ENCODE measurements at regions not wholly inside any gene's neighbourhood (a gene's known extent, or its start where the extent isn't known, plus 50 kb on each side); places are given as distances from the start of the nearest gene placed in this dataset.
A peak's percentile ranks its signal among the peaks of the same experiment; 100 is the strongest.

DNA sequence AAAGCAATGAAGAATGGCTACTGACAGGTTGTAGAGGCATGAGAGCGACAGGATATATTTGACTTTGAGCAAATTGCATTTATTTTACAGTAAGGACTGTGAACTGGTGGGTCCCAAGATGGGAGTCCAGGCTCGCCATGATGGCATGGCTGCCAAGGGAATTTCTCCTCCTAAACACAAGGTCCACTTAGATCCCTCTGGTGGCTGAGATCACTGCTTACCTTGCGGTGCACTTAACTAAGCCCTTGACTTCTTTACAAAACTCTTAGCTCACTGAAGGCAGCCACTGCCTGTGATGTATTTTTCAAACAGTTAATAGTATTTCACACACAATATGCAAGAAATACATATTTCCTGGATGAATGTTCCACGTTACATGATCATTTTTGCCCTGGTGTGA, 50.3 kb upstream of the SORBS2 start:
- no peak for DNase-seq (ENCODE audit: low read depth)

DNA sequence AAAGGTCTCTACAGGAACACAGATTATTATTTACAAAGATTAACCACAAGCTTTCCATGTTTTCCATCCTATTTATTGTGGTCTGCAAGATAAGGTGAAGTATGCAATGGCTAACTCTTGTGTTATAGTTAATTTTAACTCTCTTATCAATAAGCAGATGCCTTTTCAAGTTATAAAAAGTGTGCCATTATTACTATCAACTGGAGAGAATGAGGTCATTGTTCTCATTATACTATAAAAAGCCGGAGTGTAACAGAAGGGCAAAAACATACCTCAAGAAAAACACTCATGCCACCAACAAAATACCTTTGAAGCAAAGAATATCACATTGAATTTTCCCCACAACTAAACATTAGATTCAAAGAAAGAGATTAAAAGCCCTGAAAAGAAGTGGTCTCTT, 52.0 kb upstream of the SORBS2 start:
- DNase-seq (ENCODE audit: low read depth) = no peak

DNA sequence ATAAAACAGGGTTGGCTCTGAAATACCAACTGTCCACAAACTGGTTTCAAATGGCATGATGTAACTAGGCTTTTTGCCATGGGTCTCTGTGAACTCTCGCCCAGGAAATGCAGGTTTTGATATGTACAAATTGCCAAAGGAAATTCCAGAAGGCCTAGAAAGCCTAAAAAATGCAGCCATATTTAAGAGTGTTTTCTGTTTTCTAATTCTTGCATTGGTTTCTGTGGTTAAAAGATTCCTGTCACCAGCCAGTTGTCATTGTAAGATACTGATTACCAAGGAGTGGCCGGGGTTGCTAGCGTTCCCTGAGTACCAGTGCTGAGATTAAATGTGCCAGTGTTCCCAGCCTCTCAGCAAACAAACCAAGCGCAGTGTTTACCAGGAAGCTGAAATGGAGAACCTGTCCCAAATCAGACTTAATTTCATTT, 53.9 kb upstream of the SORBS2 start:
- peak; percentile 26 for DNase-seq (ENCODE audit: low read depth)

DNA sequence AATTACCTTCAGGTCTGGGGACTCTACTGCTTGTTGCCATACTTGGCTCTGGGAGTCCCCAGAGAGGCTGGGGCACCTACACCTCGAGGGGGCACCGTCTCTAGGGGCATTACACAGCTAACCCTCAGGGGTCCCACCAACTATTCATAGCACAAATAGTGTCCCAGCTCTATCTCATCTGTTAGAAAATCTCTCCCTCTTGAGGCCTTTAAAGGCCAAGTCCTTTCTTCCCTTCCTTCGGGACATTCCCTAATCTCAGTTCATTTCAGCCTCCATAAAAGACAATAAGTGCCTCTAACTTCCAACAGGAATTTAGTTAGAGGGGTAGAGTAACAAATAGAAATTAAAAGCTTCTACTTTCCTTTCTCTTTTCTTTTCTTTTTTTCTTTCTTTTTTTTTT, 55.8 kb upstream of the SORBS2 start:
- DNase-seq (ENCODE audit: low read depth) = no peak

DNA sequence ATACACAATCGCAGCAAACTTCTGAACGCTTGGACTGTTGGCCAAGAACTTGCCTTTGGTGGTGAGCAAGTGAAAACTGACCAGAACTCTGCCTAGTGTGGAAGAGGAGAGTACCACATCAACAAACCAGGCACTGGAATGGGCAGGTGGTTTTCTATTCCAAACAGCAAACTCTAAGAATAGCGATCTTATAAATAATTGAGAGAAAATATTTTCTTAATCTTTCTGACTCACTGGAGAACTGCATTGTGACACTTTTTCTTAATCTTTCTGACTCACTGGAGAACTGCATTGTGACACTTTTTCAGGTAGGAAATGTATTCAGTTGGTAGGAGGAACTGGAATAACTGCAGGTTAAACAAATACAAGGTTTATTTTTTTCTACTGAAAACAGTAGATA, 57.0 kb upstream of the SORBS2 start:
- no peak for DNase-seq (ENCODE audit: low read depth)

DNA sequence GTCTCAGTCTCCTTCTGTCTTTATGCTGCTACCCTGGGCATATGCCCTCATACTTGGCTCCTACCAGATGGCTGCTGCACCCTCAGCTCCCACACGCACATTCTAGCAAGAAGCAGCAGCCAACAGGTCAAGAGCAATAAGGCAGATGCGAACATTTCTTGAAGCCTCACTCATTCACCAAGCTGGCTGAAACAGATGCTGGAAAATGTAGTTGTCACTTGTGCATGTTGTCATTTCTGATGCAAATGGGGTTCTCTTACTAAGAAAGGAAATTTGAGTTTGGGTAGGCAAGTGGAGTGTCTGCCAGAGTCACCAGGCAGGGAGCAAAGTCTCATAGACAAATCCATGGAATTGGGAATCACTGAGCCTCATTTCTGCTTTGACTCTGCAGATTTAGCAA, 57.4 kb upstream of the SORBS2 start:
- no peak for DNase-seq (ENCODE audit: low read depth)

DNA sequence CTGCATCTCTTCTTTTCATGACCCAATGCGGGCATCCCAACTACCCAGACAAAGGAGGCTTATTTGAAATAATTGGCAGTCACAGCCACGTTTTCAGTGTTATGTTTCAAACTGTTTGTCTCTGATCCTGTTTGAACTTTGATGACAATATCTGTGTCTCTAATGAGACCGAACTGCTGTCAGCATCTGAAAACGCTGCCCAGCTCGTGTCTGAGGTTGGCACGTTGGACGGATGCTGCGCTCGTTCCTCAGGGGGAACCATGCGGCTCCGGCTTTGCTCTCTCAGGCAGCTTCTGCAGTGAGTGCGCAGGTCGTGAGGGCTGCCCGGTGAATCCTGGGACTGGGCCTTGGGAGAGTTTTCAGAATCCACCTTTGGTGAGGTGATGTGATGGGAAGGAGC, 58.4 kb upstream of the SORBS2 start:
- no peak for DNase-seq (ENCODE audit: low read depth)

DNA sequence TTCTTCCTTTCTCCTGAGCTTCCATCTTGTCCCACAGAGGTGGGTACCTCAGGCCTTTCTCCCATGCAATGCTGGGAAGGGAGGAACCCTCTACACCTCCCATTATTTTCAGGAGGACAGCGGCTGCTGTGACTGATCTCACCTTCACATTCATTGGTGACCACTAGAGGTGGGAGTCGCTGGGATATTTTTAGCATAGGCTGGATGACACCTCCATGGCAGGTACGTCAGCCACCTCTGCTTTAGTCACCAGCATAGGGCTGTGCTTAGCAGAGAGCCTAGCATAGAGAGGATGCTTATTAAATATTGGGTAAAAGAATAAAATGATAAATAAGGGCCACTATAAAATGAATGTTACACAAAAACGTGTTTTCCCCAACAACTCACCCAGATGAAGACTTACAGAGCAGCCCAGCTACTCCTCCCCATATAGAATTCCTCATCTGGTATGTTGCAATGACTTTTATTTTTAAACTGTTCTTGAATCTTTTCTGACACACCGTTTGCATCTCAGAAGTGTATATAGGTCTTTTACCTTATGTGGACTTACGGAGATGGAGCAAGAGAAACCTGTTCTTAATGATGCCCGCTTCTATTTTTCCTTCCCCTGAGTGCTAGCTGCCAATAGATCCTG, 60.9 kb upstream of the SORBS2 start:
- DNase-seq (ENCODE audit: low read depth) = no peak

DNA sequence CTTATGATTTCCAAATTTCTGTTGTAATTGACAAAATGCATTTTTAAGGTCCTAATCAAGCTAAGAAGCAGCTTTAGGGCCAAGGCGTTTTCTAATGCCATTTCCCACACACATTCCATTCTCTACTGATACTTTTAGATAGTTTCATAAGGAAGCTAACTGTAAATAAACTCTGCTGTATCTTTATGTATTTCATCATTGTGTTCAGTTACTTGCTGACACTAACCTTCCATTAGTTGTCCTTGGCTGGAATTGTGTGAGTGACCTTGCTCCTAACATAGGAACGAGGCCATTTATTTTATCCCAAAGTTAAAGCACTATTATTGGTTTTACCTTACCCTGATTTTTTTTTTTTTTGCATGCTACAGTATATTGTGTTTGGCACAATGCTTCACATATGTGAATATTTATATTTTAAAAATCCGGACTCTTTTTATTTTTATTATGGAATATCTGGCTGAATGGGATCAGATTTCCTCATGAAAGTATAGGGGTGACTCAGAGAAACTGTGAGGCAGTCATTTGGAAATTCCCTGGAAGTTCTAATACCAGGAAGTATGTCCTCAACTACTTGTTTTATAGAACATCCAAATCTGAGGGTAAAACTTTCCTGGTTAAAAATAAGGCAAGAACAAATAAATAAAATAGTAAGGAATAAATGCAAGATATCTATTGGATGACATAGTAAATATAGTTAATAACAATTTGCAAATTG, 62.7 kb upstream of the SORBS2 start:
- peak; percentile 29 for DNase-seq (ENCODE audit: low read depth)

DNA sequence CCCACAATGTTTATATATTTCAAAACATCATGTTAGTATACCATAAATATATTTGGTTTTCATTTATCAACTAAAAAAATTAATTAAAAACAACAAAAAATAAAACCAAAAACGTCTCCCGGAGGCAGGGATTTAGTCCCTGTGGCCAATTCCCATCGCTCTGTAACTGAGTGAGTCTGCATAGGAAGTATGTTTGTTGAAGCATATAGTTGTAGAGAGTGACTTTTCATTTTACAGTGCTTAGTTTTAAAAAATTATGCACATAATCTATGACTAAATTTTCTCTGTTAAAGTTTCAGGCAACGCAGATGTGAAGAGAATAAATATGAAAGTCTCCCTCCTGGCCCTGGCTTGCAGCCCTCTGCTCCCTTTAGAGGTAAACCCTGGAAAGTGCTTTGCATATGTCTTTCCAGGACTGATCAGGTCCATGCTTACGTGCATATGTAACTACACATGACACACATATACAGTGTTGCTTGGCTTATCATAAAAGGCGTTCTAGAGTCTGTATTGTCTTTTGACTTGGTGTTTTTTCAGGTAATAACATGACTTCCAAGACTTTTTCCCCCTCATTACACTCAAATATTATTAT, 63.4 kb upstream of the SORBS2 start:
- DNase-seq (ENCODE audit: low read depth) = no peak

DNA sequence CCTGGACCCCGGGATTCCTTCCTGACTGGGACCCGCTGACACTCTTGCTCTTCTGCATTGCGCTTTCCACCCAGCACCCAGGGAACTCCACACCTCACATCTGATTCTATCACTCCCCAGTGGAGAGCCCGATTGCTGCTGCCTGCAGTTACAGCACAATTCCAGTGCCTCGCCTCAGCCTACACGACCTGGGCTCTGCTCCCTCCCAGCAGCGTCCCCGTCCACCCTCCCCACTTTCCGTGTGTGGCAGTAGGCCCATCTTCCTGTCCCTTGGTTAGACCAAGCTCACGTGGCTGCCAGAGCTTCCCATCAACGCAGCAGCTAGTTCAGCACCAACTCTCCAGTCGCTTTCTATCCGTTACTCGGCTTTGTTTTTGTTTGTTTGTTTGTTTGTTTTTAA, 66.6 kb upstream of the SORBS2 start:
- no peak for DNase-seq (ENCODE audit: low read depth)

DNA sequence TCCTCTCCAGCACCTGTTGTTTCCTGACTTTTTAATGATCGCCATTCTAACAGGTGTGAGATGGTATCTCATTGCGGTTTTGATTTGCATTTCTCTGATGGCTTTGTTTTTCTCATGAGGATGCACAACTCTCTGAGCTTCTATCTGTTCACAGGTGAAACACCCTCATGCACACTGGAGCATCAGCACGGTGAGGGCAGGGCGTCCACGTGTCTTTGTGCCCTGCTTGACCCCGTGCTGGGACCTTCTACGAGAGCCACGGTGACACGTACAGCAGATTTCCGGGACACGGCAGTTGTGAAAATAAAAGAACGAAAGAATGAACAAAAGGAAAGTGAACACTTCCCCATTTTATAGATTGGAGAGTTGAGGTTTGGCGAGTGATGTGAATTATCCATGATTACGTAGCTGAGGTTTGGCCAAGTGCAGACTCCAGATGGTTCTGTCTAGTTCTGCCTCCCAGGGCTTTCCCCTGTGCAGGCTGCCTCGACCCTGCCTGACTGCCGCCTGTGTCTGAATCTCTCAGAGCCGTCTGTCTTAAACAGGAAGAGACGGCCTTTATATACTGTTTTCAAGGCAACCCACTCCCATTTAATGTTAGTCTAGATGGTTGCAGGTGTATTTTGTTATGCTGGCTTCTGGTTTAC, 67.8 kb upstream of the SORBS2 start:
- DNase-seq (ENCODE audit: low read depth) = no peak

DNA sequence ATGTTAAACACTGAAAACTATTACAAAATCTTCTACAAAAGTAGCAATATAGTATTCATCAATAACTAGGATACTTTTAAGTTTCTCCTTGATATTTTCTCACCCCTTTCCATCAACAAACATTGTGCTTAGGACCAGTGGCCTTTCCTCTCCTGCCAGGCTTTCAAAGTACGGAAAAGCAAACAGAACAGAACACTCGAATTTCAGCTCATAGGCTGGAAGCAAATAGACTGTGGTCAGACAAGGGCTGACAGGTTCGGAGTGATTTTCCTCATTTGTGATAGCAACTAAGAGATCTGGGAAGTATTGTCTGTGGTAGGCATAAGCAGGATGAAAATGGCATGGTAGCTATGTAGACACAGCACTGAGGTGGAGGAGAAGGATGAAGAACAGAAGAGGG, 68.6 kb upstream of the SORBS2 start:
- no peak for DNase-seq (ENCODE audit: low read depth)

DNA sequence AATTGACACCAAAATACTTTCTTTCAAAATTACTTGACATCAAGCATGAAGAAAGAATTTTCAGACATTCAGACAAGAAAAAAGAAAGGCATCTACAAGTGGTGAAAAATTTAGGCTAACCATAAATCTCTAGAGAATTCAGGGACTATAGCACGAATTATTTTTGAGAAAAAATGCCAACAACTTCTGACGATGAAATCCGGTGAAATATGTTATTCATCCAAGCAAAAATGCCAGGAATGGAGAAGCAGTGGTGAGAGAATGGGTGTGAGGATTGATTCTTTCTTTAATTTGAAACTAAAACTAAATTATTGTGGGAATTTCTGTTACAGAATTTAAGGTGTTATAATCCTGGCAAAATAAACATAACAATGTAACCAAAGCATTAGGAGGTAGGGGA, 69.4 kb upstream of the SORBS2 start:
- no peak for DNase-seq (ENCODE audit: low read depth)

DNA sequence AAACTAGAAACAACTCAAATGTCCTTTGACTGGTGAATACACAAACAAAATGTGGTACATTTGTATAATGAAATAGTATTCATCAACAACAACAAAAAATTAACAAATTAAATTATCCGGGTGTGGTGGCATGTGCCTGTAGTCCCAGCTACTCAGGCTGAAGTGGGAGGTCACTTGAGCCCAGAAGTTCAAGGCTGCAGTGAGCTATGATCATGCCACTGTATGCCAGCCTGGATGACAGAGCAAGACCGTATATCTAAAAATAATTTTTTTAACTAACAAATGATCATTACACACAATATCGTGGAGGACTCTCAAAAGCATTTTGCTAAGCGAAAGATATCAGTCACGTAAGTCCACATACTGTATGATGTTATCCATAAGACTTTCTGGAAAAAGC, 71.6 kb upstream of the SORBS2 start:
- no peak for DNase-seq (ENCODE audit: low read depth)

DNA sequence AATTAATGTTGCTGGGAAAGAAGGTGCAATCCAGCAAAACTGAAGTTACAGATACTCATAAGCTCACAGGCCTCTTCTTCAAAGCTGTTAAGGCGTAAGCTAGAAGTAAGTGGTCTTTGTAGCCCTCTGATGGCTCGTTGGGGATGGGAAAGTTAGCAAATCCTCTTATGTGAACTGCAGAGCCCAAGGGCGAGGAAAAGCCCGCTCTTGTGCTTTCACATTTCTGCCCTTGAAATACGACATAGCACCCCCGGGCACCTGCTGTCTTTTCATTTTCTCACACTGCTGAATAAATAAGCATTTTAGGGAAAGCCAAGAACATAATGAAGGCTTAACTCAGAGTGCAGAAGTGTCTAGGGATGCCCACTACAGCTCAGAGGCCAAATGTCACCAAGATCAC, 73.1 kb upstream of the SORBS2 start:
- no peak for DNase-seq (ENCODE audit: low read depth)

DNA sequence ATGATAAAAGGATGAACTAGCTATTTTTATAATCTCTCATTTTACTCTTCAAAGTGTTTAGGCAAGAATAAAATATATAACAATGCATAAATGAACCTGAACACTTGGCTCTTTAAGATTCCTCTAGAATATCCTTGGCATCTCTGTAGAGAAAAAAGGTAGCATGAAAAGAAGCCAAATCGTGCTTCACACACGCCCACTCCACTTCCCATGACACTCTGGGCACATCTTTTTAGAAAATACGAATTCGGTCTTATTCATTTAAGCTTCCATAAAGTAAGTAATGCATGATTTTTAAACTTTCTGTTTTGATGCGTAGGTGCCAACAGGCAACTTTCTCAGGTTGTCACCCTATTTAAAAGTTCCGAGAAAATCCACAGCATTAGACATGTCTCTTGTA, 73.6 kb upstream of the SORBS2 start:
- no peak for DNase-seq (ENCODE audit: low read depth)

DNA sequence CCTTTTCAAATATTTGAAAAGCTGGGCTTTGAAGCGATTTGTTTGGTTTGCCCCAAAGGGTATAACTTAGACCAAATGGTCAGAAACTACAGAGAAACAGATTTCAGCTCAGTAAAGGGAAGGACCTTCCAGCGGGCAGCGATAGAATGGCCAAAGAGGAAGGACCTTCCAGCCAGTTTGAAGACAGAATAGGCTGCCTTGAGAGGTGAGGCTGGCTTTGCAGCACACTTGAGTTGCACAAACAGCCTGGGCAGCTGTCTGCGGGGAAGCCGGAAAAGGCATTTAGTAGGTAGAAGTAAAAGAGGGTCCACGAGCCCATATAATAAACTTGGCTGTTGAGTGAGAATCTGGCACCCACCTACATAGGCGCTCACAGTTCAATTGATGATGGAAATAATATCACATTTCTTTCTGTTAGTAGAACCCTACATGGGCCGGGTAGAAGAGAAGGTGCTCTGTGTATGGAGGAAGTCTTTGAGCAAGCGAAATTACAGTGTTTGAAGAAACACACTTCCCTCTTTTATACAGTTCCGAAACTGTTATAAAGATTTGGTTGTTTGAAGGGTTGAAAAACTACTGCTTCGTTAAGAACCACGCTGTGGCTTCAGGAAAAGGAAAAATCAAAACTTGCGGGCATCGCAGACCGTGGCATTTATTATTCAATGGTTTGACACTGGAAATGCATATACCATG, 75.0 kb upstream of the SORBS2 start:
- DNase-seq (ENCODE audit: low read depth) = no peak

DNA sequence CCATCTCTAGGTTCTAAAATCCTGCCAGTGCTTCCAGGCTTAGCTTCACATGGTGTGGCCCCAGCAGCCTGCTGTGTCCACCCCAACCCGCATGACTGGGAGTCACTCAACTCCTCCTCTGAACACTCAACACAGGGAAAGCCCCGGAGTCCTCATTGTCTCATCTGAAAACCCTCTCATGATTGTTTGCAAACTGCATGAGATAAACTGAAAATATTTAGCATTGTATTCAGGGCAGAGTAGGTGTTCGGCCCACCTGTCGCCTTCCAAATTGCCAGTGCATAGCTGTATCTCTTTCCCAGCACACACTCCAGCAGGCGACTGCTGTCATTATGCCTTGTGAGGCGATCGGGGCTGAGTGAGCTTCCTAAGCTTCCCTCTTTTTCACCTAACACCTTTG, 76.7 kb upstream of the SORBS2 start:
- DNase-seq (ENCODE audit: low read depth) = no peak

DNA sequence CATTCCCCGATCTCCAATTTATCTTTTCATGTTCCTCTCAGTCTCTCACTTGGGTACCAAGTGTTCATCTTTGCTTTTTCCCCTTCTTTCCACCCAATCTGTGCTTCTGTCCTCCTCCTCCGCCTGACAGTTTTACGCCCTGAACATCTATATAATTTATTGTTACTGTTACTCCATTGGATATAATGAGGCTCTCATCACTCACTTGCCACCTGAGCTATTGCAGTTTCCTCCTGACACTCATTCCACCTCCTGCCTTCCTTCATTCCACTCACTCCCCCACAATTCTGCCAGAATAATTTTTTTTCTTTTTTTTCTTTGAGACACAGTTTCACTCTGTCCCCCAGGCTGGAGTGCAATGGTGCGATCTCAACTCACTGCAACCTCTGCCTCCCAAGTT, 77.6 kb upstream of the SORBS2 start:
- no peak for DNase-seq (ENCODE audit: low read depth)

DNA sequence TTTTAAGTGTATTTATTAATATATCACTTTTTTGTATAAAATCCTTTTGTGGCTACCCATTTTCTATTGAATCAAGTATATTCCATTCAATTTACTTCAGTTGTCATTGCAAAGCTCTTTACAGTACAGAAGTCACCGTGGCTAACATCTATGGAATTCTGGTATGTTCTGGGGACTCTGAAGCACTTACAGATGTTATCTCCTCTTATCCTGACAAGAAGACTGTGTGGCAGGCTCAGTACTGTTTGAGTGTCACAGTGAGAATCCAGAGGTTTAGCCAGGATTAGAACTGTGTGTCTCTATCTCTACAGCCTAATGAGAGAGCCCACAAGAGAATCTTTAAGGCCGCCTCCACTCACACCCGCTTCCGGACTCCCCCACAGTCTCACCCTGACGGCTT, 78.2 kb upstream of the SORBS2 start:
- no peak for DNase-seq (ENCODE audit: low read depth)

DNA sequence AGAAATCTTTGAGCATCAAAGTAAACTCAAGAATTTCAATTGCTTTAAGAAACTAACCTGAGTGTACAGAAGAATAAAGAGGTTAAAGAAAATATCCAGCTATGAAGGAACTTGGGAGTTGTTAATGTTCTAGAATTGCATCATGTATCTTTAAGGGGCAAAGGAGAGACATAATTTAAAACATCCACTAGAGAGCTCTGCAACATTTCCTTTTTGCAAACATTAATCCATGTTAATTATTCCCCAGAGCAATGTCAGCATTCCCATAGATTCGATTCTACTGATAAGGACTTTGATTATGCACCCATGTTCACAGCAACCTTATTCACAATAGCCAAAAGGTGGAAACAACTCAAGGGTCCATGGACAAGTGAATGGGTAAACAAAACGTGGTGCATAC, 80.2 kb upstream of the SORBS2 start:
- DNase-seq (ENCODE audit: low read depth) = no peak

DNA sequence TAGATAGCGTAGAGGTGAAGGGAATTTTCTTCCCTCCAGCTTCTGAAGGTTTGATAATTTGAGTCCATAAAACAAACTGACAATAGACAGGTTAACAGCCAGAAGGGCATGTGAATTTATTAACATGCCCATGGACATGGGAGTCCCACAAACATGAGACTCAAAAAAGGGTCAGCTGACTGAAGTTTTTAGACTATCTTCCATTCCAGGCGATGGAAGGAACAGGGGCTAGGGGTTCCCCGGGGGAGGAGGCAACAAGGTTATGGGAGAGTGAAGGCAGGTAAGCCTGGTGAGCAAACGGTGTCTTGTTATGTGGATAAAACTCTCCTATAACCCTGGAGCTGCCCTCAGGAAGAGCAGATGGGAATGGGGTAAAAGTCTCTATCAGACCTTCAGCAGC, 81.5 kb upstream of the SORBS2 start:
- no peak for DNase-seq (ENCODE audit: low read depth)

Data from Daoy (cell line).